ENCODE measurements at regions not wholly inside any gene's neighbourhood (a gene's known extent, or its start where the extent isn't known, plus 50 kb on each side); places are given as distances from the start of the nearest gene placed in this dataset.

DNA sequence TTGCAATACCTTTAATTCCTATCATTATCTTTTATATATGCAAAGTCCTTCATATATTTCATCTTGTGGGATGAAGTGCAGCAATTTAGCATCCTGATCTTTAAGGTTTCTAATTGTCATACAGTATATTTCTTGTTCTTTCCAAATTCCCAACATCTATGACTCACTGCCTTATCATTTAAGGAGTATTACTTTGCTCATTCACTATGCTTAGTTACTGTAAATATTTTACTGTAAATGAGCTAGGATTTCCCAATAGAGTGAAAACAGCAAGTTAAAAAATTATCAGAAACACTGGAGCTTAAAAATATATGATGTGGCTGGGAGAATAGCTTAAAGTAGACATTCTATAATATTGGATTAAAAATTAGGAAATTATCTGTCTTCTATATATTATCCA is 69.9 kb downstream of the SLITRK6 start:
- intact Hi-C loops (cut with DNase I), result no loop called here
- TF ChIP-seq POLR2A (IDR thresholded peaks at IDR 0.05), result no peak
- TF ChIP-seq, protein P1, sequence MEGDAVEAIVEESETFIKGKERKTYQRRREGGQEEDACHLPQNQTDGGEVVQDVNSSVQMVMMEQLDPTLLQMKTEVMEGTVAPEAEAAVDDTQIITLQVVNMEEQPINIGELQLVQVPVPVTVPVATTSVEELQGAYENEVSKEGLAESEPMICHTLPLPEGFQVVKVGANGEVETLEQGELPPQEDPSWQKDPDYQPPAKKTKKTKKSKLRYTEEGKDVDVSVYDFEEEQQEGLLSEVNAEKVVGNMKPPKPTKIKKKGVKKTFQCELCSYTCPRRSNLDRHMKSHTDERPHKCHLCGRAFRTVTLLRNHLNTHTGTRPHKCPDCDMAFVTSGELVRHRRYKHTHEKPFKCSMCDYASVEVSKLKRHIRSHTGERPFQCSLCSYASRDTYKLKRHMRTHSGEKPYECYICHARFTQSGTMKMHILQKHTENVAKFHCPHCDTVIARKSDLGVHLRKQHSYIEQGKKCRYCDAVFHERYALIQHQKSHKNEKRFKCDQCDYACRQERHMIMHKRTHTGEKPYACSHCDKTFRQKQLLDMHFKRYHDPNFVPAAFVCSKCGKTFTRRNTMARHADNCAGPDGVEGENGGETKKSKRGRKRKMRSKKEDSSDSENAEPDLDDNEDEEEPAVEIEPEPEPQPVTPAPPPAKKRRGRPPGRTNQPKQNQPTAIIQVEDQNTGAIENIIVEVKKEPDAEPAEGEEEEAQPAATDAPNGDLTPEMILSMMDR (IDR thresholded peaks at IDR 0.05), result no peak
- no peaks in the 10 kb centered on the region for H3K27me3 ChIP-seq

DNA sequence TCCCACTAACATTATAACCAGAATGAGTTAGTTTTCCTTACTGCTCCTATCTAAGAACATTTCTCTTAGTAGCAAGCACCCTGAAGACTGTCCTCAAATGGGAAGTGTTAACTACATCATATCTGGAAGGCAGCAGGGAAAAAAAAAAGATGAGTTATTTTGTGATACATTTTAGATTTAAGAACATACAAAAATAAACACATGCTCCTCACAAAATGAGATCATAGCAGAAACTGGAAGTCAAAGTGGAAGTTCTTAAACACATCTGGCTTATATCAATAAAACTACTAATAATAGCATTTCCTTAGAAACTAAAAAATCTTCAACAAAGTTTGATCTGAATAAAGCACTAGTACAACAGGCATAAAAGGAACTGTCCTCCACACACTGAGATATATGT is 70.4 kb downstream of the SLITRK6 start:
- intact Hi-C loops (cut with DNase I), result no loop called here
- no peak for DNase-seq
- H3K4me3 ChIP-seq, result no peak overlapping the region
- no peak overlapping the region for H3K27ac ChIP-seq
- H3K36me3 ChIP-seq (replicated peaks in 1 of 2), result no peaks in the 10 kb centered on the region
- no peak for TF ChIP-seq POLR2A (IDR thresholded peaks at IDR 0.05)
- TF ChIP-seq, protein P1 (IDR thresholded peaks at IDR 0.05), result no peak
- no peaks in the 10 kb centered on the region for H3K4me1 ChIP-seq (replicated peaks in 1 of 2)
- no peaks in the 10 kb centered on the region for H3K9me3 ChIP-seq (replicated peaks in 1 of 3)
- no peaks in the 10 kb centered on the region for H3K27me3 ChIP-seq

More for the DNA sequence above, 69.9 kb downstream of the SLITRK6 start:
- H3K4me3 ChIP-seq, result no peak overlapping the region
- no peak for DNase-seq
- no peaks in the 10 kb centered on the region for H3K36me3 ChIP-seq (replicated peaks in 1 of 2)
- no peaks in the 10 kb centered on the region for H3K9me3 ChIP-seq (replicated peaks in 1 of 3)
- no peak overlapping the region for H3K27ac ChIP-seq
- no peaks in the 10 kb centered on the region for H3K4me1 ChIP-seq (replicated peaks in 1 of 2)

DNA sequence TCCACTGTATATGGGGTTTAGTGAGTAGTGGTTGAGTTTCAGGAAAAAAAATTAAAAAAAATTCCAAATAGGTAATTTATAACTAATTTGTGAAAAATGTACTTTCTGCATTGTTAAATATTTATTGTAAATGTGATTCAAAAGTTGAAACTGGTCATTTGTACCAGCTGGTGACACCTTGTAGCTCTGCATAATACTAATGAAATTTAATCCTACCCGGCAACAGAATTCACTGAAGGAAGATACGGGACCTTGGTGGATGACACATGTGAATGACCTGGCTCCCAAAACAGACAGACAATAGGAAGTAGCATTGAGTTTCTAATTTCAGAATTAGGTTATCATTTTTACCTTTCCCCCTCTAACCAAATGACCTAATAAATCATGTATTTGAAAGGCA is 73.8 kb downstream of the SLITRK6 start:
- no peaks in the 10 kb centered on the region for H3K9me3 ChIP-seq (replicated peaks in 1 of 3)
- no peak overlapping the region for H3K27ac ChIP-seq
- no peaks in the 10 kb centered on the region for H3K36me3 ChIP-seq (replicated peaks in 1 of 2)
- no peak for DNase-seq
- H3K4me1 ChIP-seq (replicated peaks in 1 of 2), result no peaks in the 10 kb centered on the region
- 51 to 84% (median 75%) methylated on average over 2 of the region's 2 CpGs for WGBS, 4 donors
- TF ChIP-seq POLR2A (IDR thresholded peaks at IDR 0.05), result no peak
- TF ChIP-seq, protein P1 (IDR thresholded peaks at IDR 0.05), result no peak
- H3K27me3 ChIP-seq, result no peaks in the 10 kb centered on the region
- intact Hi-C loops (cut with DNase I), result no loop called here
- no peak overlapping the region for H3K4me3 ChIP-seq

DNA sequence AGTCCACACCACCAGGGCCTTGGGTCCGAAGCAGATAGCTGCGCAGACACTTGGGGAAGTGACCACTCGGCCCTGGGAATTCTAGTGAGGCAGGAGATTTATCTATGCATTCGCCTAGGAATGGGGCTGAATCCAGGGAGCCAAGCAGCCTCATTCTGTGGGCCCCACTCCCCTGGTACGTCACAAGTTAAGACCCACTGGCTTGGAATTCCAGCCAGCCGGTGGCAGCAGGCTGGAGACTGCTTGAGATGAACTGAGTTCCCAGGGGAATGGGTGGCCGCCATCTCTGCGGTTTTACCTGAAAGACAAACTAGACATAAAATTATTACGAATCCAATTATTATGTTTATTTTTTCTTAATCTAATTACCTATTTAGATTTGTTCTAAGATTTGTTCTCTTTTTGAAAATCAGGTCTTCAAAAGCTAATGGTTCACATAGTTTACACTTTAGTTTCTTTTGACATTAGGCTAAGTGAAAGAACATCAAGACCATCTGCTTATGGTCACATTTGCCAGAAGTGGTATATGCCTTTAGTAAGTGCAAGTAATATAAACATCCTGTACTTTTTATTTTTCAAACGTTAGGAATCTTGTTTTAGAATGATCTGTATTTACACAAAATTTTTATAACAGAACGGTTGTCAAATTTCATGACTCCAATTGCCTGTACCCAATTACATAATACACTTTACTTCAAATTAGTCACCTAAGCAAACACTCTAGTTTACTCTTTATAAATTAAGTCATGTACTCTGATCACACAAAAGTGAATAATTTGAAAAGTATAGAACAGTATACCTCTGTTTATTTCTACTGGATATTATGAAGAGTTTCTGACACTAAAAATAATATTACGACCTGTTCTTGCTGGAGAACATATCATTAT is 74.4 kb downstream of the SLITRK6 start:
- DNase-seq, result no peak
- Histone ChIP-seq H3K27me3 (no peaks in the 10 kb centered on the region), H3K9me3 (replicated peaks in 1 of 3) (no peaks in the 10 kb centered on the region), H3K36me3 (replicated peaks in 1 of 2) (no peaks in the 10 kb centered on the region), H3K27ac (no peak overlapping the region), H3K4me1 (replicated peaks in 1 of 2) (no peaks in the 10 kb centered on the region), H3K4me3 (no peak overlapping the region)
- intact Hi-C loops (cut with DNase I), result no loop called here
- WGBS, 4 donors, result 79 to 85% (median 83%) methylated on average over 11 to 12 of the region's 12 CpGs
- TF ChIP-seq, protein P1 (IDR thresholded peaks at IDR 0.05), result no peak
- TF ChIP-seq POLR2A (IDR thresholded peaks at IDR 0.05), result no peak

All from adrenal gland (tissue), 9 donors.